Hippocampal formation (tissue), 2 donors: ENCODE measurements at regions not wholly inside any gene's neighbourhood (a gene's known extent, or its start where the extent isn't known, plus 50 kb on each side); places are given as distances from the start of the nearest gene placed in this dataset.
"Not testable (repeated sequence)": the region's sequence is repeated elsewhere in the genome, so short reads cannot be mapped to it uniquely, and the experiment has no call there.

Experiments used
- DNase-seq, 2 donors: peaks; one replicate each; lab custom pipeline; 2025; lab: John Stamatoyannopoulos, UW

DNA sequence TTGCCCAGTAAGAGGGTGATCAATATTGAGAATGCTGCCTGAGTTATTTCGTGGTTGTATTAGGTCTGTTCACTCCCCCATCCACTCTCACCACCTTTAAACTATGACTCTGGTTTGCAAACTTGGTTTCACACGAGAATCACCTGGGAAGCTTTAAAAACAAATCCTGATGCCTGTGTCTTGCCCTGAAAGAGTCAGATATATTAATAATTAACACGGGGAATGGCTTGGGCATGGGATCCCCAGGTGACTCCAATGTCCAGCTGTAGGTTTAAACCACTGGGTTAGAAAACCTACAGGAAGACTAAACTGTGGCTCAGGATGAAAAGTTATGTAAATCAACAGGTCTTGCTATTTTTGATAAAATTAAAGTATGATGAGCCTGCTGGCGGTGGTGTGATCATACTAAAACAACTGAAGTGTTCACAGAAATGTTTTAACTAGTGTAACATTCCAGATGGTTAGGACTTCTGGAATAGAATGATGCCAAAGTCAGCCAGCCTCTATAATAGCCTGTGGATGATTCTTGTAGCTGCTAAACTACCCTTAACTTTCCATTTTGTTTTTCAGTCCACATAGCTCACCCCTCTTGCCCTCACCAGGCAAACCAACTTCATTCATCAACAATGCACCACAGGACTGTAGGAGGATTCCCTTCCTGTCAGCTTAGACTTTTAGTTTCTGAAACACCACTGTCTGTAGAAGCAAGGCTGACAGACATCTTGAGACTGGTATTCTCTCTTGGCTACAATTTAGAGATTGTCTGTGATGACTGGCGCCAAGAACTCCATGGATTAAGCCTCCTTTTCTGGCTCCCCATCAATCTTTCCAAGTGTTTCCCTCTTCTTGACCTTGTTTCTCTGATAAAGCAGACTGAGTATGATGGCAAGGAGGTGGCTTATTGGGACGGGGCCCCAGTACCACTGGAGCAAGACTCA, 119.1 kb upstream of the ADAMTS9 start:
- no peak for DNase-seq

DNA sequence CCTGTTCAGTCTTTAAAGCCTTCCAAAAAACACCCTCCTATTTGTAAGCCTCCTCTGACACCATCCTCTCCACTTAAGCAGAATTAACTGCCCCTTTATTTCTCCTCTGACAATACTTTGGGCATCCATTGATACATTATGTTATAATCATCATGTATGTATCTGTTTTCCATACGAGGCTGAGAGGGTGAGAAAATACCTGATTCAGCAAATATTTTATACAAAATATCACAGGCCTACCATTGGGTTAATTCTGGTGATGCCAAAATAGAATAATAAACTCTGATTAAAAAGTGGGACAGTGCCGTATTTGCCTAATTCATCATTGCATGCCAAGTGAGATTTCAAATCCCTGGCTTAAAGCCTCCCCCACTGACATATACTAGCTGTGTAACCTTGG, 118.2 kb upstream of the ADAMTS9 start:
- no peak for DNase-seq

DNA sequence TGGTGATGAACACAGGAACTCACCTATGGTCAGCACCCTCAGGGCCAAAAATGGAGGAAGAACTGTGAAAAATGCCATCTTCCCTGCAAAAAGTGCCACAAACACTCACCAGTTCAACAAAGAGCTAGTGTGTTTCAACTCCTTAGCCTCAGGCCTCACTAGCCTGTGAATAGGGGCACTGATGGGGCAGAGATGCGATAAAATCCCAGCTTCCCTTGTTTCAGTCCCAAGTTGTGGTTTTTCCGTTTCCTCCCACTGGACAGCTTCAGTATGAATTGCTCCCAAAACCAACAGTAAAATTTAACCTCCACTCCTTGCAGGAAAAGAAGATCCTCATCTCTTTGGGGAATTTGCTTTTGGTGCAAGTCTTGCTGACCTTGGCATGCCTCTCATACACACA, 117.4 kb upstream of the ADAMTS9 start:
- no peak for DNase-seq

DNA sequence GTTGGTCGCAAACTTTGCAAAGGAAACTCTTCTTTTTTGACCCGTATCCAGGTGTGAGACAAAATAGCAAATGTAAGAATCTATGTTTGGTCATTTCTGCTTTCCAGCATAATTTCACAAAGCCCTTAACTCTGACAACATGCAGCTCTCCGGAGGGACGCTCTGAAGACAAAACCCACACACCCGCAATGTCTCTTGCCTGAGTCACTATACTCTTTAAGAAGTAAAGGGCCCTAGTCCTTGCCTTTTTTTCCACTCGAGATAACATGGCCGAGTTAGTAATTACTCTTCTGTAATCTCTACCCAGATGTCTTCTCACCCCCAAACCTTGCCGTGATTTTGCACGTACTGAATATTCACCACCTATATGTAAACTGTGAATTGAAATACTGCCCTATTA, 115.7 kb upstream of the ADAMTS9 start:
- no peak for DNase-seq

DNA sequence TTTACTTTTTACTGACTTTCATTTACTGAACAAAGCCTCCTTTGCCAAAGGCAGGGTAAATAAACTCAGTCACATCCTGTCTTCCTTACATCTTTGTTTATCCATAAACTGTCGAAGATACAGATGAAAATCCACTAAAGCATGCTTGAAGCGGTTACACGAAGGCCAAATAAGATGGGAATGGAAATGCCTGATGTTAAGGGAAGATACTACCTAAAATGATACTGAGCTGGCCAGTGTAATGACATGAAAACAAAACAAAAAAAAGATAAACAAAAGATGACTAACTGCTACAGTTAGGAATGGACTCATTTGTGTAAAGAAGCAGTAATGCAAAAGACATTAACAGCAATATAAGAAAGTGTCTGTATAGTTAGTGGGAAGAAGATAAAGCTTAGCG, 114.7 kb upstream of the ADAMTS9 start:
- DNase-seq = no peak

DNA sequence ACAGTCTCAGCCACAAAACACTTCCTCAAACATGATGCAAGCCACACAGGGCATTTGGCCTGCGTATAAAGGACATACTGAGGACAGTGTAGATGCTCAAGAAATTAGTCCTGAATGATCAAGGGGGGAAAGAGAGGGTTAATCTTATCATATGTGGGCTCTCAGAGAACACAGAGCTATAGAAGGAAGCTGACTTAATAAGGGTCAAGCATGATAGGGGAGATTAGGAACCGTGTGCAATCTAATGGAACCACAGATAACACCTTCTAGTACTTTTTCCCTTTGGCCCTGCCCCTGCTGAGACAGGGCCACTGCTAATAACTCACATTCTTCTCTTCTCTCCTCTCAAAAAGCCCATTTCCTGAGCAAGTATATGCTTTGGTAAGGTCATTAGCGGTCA, 114.1 kb upstream of the ADAMTS9 start:
- no peak for DNase-seq

DNA sequence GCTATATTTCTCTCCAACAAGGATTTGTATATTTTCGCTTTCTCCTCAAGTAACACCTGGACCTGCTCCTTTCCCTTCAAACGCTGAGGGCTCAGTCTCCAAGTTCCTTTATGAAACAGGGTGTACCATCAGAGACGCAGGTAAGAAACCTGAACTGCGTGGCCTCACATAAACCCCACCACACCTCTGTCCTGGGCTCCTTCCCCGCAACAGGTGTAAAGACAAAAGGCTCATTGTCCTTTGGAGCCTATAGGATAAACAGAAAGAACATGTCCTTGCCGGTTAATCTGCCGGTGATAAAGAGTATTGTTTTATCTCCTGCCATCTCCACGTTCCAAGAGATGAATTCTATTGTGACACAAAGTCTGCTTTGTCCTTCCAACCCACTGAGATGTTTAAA, 111.8 kb upstream of the ADAMTS9 start:
- DNase-seq = no peak

DNA sequence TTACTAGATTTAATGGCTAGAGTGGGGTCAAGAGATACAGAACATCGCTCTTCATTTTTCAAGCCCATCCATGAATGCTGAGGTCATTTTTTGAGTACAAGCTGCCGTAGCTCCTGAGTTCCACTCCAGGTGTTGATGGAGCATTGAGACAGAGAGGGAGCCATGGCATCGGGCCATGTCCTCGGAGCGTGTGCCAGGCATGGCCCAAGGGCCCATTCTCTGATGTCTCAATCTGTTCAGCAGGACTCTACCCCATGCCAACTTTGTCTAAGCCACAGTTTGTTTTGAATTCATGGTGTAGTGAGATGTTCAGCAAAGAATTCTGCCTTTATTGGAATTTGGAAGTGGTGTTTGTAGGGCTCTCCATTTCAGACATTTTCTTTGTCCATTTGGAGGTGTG, 110.5 kb upstream of the ADAMTS9 start:
- no peak for DNase-seq

DNA sequence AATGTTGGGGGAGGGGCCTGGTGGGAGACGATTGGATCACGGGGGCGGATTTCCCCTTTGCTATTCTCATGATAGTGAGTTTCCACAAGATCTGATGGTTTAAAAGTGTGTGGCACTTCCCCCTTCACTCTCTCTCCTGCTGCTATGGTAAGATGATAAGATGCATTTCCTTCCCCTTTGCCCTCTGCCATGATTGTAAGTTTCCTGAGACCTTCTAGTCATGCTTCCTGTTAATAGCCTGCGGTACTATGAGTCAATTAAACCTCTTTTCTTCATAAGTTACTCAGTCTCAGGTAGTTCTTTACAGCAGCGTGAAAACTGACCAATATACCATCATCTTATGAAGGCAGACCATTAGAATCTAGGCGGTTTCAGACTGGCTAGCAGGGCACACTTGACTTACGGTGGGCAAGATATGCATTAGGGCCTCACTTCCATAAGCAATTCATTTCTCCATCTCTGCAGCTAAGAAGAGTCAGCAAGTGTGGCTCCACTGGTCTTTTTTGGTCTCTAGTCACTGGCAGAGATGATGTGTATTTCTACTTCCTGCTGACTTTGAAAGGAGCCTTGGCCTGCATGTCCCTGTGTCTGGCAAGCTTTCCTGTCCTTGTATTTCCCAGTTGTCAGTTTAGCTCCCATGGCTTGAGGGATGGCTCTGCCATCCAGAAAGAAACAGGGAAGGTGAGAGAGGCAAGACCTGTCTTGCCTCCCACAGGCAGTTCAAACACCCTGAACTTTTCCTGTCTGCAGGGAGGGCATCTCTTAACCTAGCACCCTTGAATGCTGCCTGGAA, 109.0 kb upstream of the ADAMTS9 start:
- DNase-seq = no peak

DNA sequence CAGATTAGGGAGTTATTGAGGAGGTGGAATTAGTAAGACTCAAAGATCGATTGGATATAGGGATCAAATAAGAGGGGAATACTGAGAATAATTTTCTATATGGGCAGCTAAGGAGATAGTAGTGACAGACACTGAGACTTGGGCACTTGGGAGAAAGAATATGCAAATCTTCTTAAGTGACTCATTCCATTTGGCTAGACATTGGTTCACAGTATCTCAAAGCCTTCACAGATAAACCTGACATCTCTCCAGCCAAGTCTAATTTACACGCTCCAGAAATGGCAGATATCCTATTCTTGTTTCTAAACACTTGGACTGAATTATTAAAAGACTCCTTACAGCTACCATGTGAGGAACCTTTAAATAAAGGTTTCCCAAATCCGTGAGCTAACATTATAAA, 104.6 kb upstream of the ADAMTS9 start:
- DNase-seq = no peak

DNA sequence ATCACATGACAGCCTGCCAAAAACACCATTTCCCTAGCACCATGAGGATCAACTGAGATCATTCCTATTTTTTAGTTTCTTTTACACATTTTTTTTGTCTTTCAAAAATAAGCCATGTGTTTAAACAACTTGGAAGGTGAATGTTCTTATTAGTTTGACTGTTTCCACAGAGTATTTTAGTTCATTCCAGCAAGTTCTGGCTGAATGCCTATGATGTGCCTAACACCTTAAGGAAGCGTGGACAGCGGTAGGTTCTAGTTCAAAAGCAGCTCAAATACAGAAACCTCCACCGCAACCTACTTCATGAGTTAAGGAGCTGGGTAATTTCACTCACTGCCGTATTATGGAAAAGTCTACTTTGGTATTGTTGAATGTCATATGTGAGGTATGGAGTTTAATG, 101.3 kb upstream of the ADAMTS9 start:
- DNase-seq = no peak

DNA sequence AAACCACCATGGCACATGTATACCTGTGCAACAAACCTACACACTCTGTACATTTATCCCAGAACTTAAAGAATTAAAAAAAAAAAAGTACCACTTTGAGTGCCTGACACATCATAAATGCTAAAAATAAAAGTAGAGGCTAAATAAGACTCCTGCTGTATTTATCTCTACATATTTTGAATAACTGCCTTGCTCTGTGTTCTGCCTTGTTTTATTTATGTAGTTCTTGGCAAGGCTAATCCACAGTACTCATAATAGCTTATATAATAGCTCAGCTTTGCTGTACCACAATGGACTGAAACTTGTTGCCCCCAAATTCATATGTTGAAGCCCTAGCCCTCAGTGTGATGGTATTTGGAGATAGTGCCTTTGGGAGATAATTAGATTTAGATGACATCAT, 95.4 kb upstream of the ADAMTS9 start:
- no peak for DNase-seq

DNA sequence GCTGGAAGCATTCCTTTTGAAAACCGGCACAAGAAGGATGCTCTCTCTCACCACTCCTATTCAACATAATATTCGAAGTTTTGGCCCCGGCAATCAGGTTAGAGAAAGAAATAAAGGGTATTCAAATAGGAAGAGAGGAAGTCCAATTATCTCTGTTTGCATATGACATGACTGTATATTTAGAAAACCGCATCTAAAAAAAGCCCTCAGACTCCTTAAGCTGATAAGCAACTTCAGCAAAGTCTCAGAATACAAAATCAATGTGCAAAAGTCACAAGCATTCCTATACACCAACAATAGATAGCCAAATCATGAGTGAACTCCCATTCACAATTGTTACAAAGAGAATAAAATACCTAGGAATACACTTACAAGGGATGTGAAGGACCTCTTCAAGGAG, 93.1 kb upstream of the ADAMTS9 start:
- not testable (repeated sequence) for DNase-seq

DNA sequence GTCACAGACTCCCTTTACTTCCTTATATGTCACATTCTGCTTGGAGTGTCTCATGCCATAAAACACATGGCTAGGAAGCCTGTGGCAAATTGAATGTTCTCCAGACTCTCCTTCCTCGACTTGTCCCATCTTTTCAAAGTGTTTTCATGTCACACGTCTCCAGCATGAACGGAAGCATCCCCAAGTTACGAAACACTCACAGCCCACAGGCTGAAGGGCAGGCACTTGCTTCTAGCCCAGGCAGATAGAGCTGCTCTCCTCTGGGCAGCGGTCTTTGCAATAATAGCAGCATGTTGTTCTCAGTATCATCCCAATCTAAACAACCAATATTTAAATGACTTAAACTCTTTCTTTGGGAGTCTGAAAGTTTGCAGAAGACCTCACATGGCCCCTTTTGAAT, 85.3 kb upstream of the ADAMTS9 start:
- no peak for DNase-seq

DNA sequence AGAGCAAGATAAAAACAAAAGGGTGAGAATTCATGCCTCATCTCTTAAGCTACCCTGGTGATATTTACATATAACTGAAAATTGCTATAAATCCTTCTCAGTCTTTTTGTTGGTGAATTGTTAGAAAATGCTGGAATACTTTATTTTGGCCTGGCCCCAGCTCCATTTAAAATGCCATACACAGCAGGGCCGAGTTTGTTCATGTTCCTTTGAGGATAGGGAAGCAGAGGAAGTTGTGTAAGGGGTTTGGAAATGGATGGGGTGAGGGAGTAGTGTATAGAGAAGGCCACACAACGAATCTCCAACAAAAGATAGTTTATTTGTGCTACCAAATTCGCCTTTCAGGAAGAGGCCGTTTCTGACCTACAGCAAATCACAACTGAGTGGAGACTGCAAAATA, 78.6 kb upstream of the ADAMTS9 start:
- DNase-seq = no peak

DNA sequence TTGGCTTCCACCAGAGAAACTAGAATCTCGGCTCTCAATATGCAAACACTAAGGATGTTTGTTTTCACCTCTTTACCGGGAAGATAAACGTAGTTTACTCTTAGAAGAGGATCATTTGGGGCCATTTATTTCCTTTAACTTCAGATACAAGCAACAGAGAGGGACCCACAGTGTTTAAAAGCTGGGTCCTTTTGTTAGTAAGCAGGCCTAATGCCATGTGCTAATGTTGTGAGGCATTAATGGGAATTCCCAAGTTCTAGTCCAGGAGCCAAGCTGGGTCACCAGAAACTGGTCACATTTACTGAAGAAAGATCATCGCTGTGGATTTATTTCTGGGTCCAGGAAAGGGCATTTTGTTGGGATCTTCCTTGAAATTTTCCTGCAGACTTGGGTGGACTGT, 78.1 kb upstream of the ADAMTS9 start:
- DNase-seq = no peak

DNA sequence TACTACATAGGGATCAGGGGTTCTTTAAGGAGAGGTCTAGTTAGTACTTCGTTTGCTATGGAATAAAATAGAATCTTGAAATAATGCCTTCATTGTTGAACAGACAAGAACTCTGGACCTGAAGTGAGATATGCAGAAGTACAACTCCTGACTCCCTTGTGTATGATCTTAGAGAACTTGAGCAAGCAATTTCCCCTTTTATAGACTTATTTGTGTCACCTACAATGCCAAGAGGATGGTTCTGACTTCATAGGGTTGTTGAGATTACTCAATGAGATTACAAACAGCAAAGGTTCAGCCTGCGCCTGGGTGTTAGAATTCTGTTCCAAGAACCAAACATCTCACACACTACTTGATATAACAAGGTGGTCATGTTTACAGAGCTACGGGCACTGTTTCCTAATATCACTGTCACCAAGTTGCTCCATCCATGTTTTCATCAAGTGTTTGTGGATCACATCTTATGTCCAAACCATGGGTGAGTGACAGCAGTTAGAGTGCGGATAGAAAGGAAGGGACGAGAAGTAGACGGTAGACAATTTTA, 76.7 kb upstream of the ADAMTS9 start:
- no peak for DNase-seq

DNA sequence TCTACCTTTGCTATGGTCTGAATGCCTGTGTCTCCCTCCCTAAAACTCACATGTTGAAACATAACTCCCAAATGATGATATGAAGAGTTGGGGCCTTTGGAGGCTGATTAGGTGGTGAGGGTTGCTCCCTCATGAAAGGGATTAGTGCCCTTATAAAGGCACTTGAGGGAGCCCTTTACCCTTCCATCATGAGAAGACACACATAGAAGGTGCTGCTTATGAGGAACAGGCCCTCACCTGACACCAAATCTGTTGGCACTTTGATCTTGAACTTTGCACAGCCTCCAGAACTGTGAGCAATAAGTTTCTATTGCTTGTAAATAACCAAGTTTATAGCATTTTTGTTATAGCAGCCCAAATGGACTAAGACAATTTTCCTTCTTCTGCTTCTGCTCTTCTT, 76.2 kb upstream of the ADAMTS9 start:
- DNase-seq = no peak

DNA sequence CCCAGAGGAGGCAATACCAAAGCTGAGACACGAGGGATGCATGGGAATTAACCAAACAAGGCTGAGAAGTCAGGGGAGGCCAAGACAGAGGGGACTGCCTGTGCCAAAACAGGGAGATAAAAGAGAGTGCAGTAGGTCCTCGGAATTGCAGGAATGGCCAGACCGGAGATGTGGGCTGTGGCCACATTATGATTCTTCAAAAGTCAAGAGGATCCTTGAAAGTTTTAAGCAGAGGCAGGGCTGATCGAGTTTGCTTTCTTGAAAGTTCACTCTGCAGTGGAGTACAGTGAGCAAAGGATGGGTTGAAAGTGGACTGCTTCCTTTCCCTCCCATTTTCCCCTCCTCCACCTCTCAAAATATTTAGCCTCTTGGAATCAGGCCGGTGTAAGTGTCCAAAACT, 73.9 kb upstream of the ADAMTS9 start:
- no peak for DNase-seq

DNA sequence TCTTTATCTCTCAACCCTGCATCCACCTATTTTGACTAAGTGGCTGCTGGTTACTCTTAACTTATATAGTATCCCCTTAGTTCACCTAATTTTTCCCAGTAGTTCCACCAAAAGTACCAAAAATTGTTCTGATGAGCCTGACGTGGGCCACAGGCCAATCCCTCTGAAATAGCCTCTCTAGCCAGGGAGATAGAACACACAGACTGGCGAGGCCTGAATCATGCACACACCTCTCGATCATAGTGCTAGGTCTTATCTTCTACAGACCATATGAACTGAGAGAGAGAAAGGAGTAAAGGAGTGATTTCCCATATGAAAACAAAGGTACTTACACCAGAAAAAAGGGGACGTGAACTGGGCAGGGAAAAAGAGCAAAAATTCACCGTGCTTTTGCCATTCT, 72.5 kb upstream of the ADAMTS9 start:
- no peak for DNase-seq

DNA sequence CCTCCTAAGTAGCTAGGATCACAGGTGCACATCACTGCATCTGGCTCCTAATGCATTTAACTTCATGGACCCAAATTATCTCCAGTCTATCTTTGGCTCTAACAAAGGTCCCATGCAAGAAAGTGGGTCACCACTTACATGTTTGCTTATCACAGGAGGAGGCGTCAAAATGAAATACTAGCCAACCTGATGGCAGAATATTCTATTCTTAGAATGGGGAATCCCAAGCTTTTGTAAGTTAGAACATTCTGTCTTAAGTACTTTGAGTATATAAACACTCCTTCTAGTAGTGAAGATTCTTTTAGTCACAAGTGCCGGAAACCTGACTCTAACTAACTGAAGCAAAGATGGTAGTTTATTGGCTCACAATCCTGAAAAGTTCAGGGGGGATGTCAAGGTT, 72.0 kb upstream of the ADAMTS9 start:
- no peak for DNase-seq

DNA sequence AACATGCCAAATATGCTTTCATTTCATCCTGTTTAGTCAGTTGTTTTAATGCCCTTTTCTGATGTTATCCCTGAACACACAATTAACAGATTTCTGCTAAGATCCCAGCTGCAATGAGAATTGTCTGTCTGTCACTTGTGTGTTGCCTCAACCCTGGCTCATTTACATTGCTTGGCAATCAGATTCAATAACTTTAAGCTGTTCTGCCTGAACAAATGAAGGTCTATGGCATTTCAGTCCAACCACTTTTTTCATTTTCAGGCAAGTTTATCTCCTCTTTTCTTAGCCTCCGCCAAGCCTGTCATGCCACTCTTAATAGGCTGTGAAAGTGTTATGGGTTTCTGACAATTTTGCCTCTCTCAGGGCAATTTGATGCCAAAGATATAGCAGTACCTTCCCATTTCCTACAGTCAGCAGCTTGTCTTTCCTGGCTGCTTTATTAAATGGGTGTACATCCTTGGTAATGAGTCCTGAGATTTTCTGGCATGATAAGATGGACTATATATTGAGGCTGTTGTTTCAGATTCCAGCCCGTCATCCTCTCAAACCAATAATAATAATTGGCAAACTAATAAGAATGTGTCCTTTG, 68.7 kb upstream of the ADAMTS9 start:
- DNase-seq = no peak
